ENCODE measurements at regions not wholly inside any gene's neighbourhood (a gene's known extent, or its start where the extent isn't known, plus 50 kb on each side); places are given as distances from the start of the nearest gene placed in this dataset.

DNA sequence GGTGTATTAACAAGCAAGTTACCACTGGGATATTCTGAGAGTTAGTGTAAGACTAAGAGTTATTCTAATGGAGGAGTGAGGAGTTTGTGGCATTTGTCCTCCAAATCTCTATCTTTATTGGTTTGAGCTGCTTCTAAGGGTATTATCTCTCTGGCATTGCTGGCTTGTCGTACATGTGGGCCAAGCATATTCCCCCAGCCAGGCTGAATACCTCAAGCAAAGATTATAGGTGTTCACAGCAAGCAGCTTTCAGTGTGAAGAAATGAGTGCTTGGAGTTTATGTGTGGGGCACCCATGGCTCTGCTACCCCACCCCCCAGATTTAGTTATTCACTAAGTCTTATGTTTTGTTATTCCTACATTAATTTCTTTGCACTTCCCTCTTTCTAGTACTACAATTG lies 193.6 kb upstream of the FANCL start:
- Histone ChIP-seq H3K27me3 (replicated peaks; ENCODE audit: insufficient read depth) (no peaks in the 10 kb centered on the region), H3K4me3 (no peak overlapping the region), H3K9me3 (no peaks in the 10 kb centered on the region), H3K36me3 (no peaks in the 10 kb centered on the region), H3K4me1 (ENCODE audit: control insufficient read depth in 1 of 2, low read depth in 2 of 2) (no peaks in the 10 kb centered on the region), H3K27ac (no peak overlapping the region)
- DNase-seq (ENCODE audit: low spot score) (no peak), ATAC-seq (ENCODE audit: insufficient number of reproducible peaks, low FRiP score, low read depth) (no peak)
- TF ChIP-seq, protein P1, sequence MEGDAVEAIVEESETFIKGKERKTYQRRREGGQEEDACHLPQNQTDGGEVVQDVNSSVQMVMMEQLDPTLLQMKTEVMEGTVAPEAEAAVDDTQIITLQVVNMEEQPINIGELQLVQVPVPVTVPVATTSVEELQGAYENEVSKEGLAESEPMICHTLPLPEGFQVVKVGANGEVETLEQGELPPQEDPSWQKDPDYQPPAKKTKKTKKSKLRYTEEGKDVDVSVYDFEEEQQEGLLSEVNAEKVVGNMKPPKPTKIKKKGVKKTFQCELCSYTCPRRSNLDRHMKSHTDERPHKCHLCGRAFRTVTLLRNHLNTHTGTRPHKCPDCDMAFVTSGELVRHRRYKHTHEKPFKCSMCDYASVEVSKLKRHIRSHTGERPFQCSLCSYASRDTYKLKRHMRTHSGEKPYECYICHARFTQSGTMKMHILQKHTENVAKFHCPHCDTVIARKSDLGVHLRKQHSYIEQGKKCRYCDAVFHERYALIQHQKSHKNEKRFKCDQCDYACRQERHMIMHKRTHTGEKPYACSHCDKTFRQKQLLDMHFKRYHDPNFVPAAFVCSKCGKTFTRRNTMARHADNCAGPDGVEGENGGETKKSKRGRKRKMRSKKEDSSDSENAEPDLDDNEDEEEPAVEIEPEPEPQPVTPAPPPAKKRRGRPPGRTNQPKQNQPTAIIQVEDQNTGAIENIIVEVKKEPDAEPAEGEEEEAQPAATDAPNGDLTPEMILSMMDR (IDR thresholded peaks at IDR 0.05) = no peak

DNA sequence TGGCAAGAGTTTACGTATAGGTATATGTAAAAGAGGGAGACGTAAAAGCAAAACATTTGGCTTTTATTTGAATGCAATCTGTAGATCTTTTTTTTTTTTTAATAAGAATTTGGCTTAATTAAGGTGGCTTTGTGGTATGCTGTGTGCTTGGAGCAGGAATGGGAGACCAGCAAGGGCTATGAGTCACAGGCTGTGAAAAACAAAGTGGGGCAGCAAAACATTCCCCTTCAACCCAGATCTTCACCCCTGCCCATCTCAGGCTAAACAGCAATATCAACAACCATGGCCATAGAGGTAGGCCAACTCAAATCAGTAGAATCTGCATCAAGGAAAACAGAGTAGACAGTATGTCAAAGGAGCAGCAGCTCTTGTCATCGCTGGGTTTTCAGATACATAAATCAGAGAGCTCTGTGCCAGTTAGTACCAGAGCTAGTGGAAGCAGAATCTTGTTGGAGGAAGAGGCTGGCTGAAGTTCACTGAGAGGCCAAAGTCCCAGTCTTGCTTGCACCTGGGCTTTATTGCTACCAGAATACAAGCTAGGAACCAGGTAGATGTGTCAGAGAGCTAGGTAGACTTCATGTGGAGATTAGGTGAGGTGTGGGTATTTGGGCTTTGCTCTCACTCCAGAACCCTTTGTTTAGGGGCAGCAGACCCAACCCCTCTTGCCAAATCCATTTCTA lies 191.5 kb upstream of the FANCL start:
- no peak for ATAC-seq (ENCODE audit: insufficient number of reproducible peaks, low FRiP score, low read depth)
- Histone ChIP-seq H3K4me3 (no peak overlapping the region), H3K27me3 (replicated peaks; ENCODE audit: insufficient read depth) (no peaks in the 10 kb centered on the region), H3K36me3 (no peaks in the 10 kb centered on the region), H3K27ac (no peak overlapping the region), H3K9me3 (no peaks in the 10 kb centered on the region), H3K4me1 (ENCODE audit: control insufficient read depth in 1 of 2, low read depth in 2 of 2) (no peaks in the 10 kb centered on the region)
- DNase-seq (ENCODE audit: low spot score) = no peak
- TF ChIP-seq, protein P1 (IDR thresholded peaks at IDR 0.05) = no peak

DNA sequence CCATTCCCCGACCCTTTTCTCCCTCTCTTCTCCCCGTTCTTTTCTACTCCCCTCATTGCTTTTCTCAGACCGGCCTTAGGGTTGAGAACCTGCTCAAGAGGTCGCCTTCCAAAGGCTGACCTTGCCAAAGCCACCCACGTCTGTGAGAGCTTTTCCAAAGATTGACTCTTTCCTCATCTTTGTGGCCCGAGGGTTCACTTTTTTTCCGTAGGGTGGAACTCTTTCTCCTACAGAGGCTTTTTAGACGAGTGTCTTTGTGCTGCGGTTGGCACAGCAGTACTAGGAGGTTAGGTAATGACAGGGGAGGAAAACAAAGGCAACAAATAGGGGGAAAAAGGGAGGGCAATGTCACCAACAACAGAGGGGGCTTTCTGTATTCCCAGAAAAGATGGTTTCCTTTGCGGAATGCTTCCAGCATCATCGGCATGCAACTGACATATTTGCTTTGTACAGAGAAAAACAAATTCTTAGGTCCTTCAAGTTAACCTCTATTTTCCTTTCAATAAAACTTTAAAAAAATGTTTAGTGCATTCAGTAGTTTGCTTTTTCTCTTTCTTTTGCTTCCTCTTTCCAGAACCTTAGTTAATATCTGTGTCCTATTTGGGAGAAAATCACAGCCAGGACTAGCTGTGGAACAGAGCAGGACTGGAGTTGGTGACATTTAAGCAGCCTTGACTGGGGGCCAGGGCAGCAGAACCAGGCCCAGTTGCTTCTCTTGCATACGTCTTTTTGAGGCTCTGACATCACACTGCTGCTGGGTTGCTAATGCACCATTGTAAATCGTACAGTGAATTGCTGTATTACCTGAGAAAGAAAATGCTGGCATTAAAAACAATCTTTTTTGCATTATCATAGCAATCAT lies 188.1 kb upstream of the FANCL start:
- no peak for ATAC-seq (ENCODE audit: insufficient number of reproducible peaks, low FRiP score, low read depth)
- Histone ChIP-seq H3K4me1 (ENCODE audit: control insufficient read depth in 1 of 2, low read depth in 2 of 2) (no peaks in the 10 kb centered on the region), H3K36me3 (no peaks in the 10 kb centered on the region), H3K9me3 (no peaks in the 10 kb centered on the region), H3K4me3 (no peak overlapping the region), H3K27ac (no peak overlapping the region), H3K27me3 (replicated peaks; ENCODE audit: insufficient read depth) (no peaks in the 10 kb centered on the region)
- TF ChIP-seq, protein P1 (IDR thresholded peaks at IDR 0.05) = no peak
- no peak for DNase-seq (ENCODE audit: low spot score)

DNA sequence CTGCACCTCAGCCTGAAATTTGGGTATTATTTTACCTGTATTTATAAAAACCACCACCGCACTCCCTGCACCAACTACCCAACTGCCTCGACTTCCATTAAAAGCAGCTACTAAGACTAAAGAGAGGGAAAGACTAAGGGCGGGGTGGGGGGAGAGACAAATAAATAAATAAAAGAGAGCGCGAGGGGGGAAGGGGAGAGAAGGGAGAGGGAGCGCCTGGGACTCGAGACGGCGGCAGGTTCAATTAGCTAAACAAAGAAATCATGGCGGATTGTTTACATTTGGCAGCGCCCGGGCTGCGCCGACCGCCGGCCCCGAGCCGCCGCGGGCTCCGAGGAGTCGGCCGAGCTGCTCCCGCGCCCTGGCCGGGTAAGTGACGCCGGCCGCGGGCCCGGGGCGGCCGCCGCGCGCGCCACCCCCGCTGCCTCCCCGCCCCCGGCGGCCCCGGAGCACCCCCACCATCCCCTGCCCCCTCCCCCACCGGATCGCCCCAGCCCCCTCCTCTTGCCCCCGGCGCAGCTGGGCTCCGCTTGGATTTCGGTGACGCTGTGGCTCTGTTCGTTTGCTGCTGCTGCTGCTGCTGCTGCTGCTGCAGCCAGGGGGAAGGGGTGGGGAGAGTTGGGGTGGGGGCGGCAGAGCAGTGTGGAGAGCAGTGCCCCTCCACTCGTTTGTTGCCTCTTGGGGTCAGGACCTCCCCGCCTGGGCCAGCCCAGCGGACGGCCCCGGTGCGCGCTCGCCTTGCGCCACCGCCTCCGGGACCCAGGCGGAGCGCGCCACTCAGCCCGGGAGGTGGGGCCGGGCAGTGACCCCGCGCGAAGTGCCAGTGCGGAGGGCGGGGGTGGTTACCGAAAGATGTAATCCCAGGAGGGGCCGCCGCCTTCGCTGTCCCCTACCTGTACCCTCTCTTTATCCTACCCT lies 187.2 kb upstream of the FANCL start:
- Histone ChIP-seq H3K9me3 (no peaks in the 10 kb centered on the region), H3K4me3 (peak overlapping the region; percentile 42), H3K27me3 (replicated peaks; ENCODE audit: insufficient read depth) (no peaks in the 10 kb centered on the region), H3K36me3 (no peaks in the 10 kb centered on the region), H3K27ac (no peak overlapping the region), H3K4me1 (ENCODE audit: control insufficient read depth in 1 of 2, low read depth in 2 of 2) (no peaks in the 10 kb centered on the region)
- ATAC-seq (ENCODE audit: insufficient number of reproducible peaks, low FRiP score, low read depth) (no peak), DNase-seq (ENCODE audit: low spot score) (no peak)
- TF ChIP-seq, protein P1 (IDR thresholded peaks at IDR 0.05) = no peak
